HCT116 (cell line): ENCODE measurements at regions not wholly inside any gene's neighbourhood (a gene's known extent, or its start where the extent isn't known, plus 50 kb on each side); places are given as distances from the start of the nearest gene placed in this dataset.

Experiments used
- POLR2A ChIP-seq: IDR thresholded peaks from 2 replicates; pipeline ENCODE4 v1.7.0; 2011; ENCODE audit warnings: borderline replicate concordance; ENCODE audit not compliant: insufficient read depth, insufficient read length; ENCODE audit errors: extremely low read depth
- SRF ChIP-seq: IDR thresholded peaks from 2 replicates; pipeline ENCODE4 v1.6.1; 2012; ENCODE audit warnings: low read depth
- TF ChIP-seq, protein P1 (sequence below), 3 experiments: fragments of 200-600 bp in 1 of 3; sonication (generic) in 1 of 3; IDR thresholded peaks in 2 of 3; conservative IDR thresholded peaks in 1 of 3; 2 replicates each; pipeline ENCODE4 v1.5.1; 2012 to 2017; ENCODE audit warnings: low read depth in 2 of 3, low read length in 2 of 3, antibody characterized with exemption in 1 of 3, borderline replicate concordance in 1 of 3, control low read depth in 1 of 3, mild to moderate bottlenecking in 1 of 3, mixed read lengths in 1 of 3, mixed run types in 1 of 3, moderate library complexity in 1 of 3; ENCODE audit not compliant: insufficient read depth in 1 of 3

DNA sequence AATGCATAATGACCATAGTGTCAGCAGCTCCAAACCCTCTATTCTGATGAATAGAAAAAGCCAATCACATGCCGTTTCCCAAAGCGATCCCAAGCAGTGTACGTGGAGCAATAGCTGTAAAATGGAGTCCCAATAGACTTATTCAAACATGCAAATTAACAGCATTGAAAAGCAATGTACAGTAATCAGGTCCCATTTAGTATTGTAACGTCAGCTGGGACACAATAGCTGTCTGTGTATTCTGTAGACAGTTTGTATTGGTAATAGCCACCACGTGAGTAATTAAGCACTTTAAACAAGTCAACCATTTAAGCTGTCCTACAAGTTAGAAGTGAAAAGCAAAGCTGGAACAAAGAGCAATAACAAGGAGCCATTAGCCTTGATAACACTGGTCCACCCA, 698.2 kb downstream of the PCDH17 start:
- TF ChIP-seq, protein P1, sequence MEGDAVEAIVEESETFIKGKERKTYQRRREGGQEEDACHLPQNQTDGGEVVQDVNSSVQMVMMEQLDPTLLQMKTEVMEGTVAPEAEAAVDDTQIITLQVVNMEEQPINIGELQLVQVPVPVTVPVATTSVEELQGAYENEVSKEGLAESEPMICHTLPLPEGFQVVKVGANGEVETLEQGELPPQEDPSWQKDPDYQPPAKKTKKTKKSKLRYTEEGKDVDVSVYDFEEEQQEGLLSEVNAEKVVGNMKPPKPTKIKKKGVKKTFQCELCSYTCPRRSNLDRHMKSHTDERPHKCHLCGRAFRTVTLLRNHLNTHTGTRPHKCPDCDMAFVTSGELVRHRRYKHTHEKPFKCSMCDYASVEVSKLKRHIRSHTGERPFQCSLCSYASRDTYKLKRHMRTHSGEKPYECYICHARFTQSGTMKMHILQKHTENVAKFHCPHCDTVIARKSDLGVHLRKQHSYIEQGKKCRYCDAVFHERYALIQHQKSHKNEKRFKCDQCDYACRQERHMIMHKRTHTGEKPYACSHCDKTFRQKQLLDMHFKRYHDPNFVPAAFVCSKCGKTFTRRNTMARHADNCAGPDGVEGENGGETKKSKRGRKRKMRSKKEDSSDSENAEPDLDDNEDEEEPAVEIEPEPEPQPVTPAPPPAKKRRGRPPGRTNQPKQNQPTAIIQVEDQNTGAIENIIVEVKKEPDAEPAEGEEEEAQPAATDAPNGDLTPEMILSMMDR (IDR thresholded peaks at IDR 0.05 in 2 of 3, conservative IDR thresholded peaks at IDR 0.05 in 1 of 3; ENCODE audit: borderline replicate concordance in 1 of 3, insufficient read depth in 1 of 3, low read depth in 2 of 3, low read length in 2 of 3), result no peak
- TF ChIP-seq SRF, result no peak
- TF ChIP-seq POLR2A, result no peak
